ENCODE measurements at regions not wholly inside any gene's neighbourhood (a gene's known extent, or its start where the extent isn't known, plus 50 kb on each side); places are given as distances from the start of the nearest gene placed in this dataset.

- TF ChIP-seq, protein P1, sequence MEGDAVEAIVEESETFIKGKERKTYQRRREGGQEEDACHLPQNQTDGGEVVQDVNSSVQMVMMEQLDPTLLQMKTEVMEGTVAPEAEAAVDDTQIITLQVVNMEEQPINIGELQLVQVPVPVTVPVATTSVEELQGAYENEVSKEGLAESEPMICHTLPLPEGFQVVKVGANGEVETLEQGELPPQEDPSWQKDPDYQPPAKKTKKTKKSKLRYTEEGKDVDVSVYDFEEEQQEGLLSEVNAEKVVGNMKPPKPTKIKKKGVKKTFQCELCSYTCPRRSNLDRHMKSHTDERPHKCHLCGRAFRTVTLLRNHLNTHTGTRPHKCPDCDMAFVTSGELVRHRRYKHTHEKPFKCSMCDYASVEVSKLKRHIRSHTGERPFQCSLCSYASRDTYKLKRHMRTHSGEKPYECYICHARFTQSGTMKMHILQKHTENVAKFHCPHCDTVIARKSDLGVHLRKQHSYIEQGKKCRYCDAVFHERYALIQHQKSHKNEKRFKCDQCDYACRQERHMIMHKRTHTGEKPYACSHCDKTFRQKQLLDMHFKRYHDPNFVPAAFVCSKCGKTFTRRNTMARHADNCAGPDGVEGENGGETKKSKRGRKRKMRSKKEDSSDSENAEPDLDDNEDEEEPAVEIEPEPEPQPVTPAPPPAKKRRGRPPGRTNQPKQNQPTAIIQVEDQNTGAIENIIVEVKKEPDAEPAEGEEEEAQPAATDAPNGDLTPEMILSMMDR (conservative IDR thresholded peaks at IDR 0.05; ENCODE audit: low read length), result no peak
- no peak for TF ChIP-seq EZH2phosphoT487 (IDR thresholded peaks at IDR 0.05; ENCODE audit: borderline replicate concordance, low read depth, low read length)
These were observed 92.3 kb upstream of the SEPTIN5 start for GRCh38 chr22:19622061-19622441.

All from OCI-LY7 (cell line).